ENCODE measurements at regions not wholly inside any gene's neighbourhood (a gene's known extent, or its start where the extent isn't known, plus 50 kb on each side); places are given as distances from the start of the nearest gene placed in this dataset.

DNA sequence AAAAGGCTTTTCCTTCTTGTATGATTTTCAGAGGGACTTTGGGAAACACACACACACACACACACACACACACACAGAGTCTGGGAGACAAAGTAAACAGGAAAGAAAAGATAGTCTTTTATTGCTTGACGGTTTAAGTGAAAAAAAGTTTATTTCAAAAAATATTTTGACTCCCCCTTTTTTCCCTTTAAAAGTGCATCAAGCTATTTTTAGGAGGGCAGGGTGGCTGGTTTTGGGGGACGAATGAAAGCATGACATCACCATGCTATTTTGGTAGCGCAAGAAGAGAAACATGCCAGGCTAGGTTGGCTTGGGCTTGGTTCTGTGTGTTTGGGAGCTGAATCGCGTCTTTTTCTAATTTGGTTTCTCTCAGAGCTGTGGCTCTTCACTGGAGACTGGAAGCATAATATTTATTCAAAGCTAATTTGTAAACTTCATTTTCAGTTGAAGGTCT is 129.2 kb downstream of the BAMBI start:
- Histone ChIP-seq H3K79me2 (ENCODE audit: low read length) (no peaks in the 10 kb centered on the region), H3K4me1 (ENCODE audit: low read length) (no peaks in the 10 kb centered on the region), H3K27me3 (replicated peaks; ENCODE audit: insufficient read depth, low read length) (no peaks in the 10 kb centered on the region), H3K27ac (ENCODE audit: low read length) (no peak overlapping the region), H3K4me3 (ENCODE audit: low read length) (no peak overlapping the region), H3K9ac (ENCODE audit: low read length) (no peak overlapping the region), H3F3A (ENCODE audit: insufficient read depth, low read length) (no peaks in the 10 kb centered on the region), H3K36me3 (replicated peaks; ENCODE audit: insufficient read depth, low read length) (no peaks in the 10 kb centered on the region), H3K9me2 (replicated peaks; ENCODE audit: insufficient read depth, low read length) (no peaks in the 10 kb centered on the region), H2AFZ (ENCODE audit: low read length) (no peak overlapping the region), H4K20me1 (ENCODE audit: insufficient read depth, low read length) (no peaks in the 10 kb centered on the region), H3K4me2 (ENCODE audit: low read depth, low read length) (no peak overlapping the region), H3K9me3 (replicated peaks; ENCODE audit: insufficient read depth, low read length) (no peaks in the 10 kb centered on the region)
- DNase-seq, result no peak
- TF ChIP-seq CTCF (IDR thresholded peaks at IDR 0.05; ENCODE audit: low read length), result no peak
- no peak for TF ChIP-seq EZH2 (optimal IDR thresholded peaks at IDR 0.05; ENCODE audit: low read depth, low read length)
- no peak for TF ChIP-seq EZH2phosphoT487 (IDR thresholded peaks at IDR 0.05; ENCODE audit: low read length)

GRCh38 chr10:28806951-28807759 is 129.8 kb downstream of the BAMBI start:
- no peaks in the 10 kb centered on the region for H3K79me2 ChIP-seq (ENCODE audit: low read length)
- no peak overlapping the region for H3K27ac ChIP-seq (ENCODE audit: low read length)
- H3K36me3 ChIP-seq (replicated peaks; ENCODE audit: insufficient read depth, low read length), result no peaks in the 10 kb centered on the region
- no peaks in the 10 kb centered on the region for H3K27me3 ChIP-seq (replicated peaks; ENCODE audit: insufficient read depth, low read length)
- no peak for DNase-seq
- H3F3A ChIP-seq (ENCODE audit: insufficient read depth, low read length), result no peaks in the 10 kb centered on the region
- no peaks in the 10 kb centered on the region for H3K9me2 ChIP-seq (replicated peaks; ENCODE audit: insufficient read depth, low read length)
- H3K4me2 ChIP-seq (ENCODE audit: low read depth, low read length), result no peak overlapping the region
- no peak overlapping the region for H3K9ac ChIP-seq (ENCODE audit: low read length)
- no peak overlapping the region for H2AFZ ChIP-seq (ENCODE audit: low read length)
- no peaks in the 10 kb centered on the region for H3K4me1 ChIP-seq (ENCODE audit: low read length)
- no peak for TF ChIP-seq CTCF (IDR thresholded peaks at IDR 0.05; ENCODE audit: low read length)
- no peak for TF ChIP-seq EZH2phosphoT487 (IDR thresholded peaks at IDR 0.05; ENCODE audit: low read length)
- TF ChIP-seq EZH2 (optimal IDR thresholded peaks at IDR 0.05; ENCODE audit: low read depth, low read length), result no peak
- H4K20me1 ChIP-seq (ENCODE audit: insufficient read depth, low read length), result no peaks in the 10 kb centered on the region
- no peak overlapping the region for H3K4me3 ChIP-seq (ENCODE audit: low read length)
- H3K9me3 ChIP-seq (replicated peaks; ENCODE audit: insufficient read depth, low read length), result no peaks in the 10 kb centered on the region

DNA sequence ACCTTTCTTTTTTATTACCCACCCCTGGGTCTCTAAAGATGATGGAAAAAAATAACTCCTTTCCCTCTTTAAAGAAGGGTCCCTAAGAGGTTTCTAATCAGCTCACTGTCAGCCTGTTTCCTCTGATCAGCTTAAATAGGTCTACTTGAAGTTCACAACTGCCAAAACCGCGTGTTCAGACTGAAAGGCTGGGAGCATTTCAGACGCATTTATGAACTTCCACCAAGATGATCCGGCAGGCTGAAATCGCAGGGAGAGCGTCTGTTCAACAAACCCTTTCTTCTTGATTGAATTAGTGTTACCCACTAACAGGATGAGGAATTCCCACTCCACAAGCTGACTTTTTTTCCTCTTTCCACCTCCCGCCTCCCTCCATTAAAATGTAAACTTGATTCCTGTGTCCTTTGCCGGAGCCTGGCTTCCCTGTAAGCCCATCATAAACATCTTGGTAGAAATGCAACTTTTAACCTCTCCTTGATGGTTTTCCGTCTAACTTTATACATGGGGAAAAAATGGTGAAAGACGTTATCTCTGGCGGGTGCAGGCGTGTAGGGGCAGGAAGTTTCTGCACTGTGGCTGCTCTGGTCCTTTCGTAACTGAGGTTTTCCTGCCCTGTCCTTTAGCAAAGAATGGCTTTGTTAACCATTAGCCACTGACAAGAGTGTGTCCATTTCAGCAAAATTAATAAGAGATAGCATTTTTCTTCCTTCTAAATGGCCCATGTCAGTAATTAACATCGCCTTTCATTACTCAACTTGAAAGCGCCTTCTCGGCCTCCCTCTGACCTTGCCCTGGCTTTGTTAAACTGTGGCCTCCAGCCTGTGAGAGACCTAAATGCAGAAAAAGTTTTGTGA is 130.7 kb downstream of the BAMBI start:
- Histone ChIP-seq H3K9me3 (replicated peaks; ENCODE audit: insufficient read depth, low read length) (no peaks in the 10 kb centered on the region), H3K4me3 (ENCODE audit: low read length) (no peak overlapping the region), H3K36me3 (replicated peaks; ENCODE audit: insufficient read depth, low read length) (no peaks in the 10 kb centered on the region), H3K4me1 (ENCODE audit: low read length) (no peaks in the 10 kb centered on the region), H3K27ac (ENCODE audit: low read length) (no peak overlapping the region), H3K4me2 (ENCODE audit: low read depth, low read length) (no peak overlapping the region), H2AFZ (ENCODE audit: low read length) (no peak overlapping the region), H3K9ac (ENCODE audit: low read length) (no peak overlapping the region), H3F3A (ENCODE audit: insufficient read depth, low read length) (no peaks in the 10 kb centered on the region), H3K9me2 (replicated peaks; ENCODE audit: insufficient read depth, low read length) (no peaks in the 10 kb centered on the region), H4K20me1 (ENCODE audit: insufficient read depth, low read length) (no peaks in the 10 kb centered on the region), H3K27me3 (replicated peaks; ENCODE audit: insufficient read depth, low read length) (no peaks in the 10 kb centered on the region), H3K79me2 (ENCODE audit: low read length) (no peaks in the 10 kb centered on the region)
- no peak for DNase-seq
- TF ChIP-seq EZH2 (optimal IDR thresholded peaks at IDR 0.05; ENCODE audit: low read depth, low read length) (no peak), CTCF (IDR thresholded peaks at IDR 0.05; ENCODE audit: low read length) (no peak), EZH2phosphoT487 (IDR thresholded peaks at IDR 0.05; ENCODE audit: low read length) (no peak)
